GM23338 (cell line): ENCODE measurements at regions not wholly inside any gene's neighbourhood (a gene's known extent, or its start where the extent isn't known, plus 50 kb on each side); places are given as distances from the start of the nearest gene placed in this dataset.

Experiments used
- CREB1 ChIP-seq: fragments of 250-450 bp; sonication (Bioruptor Pico); IDR thresholded peaks from 2 replicates; pipeline ENCODE4 v1.5.0; 2020; ENCODE audit warnings: low read depth, mild to moderate bottlenecking, moderate library complexity
- EZH2 ChIP-seq: fragments of 200-600 bp; sonication (generic); IDR thresholded peaks from one replicate; pipeline ENCODE4 v1.8.0; 2017; ENCODE audit warnings: antibody characterized with exemption, mild to moderate bottlenecking, low read depth; ENCODE audit not compliant: unreplicated experiment
- EZH2phosphoT487 ChIP-seq: fragments of 200-600 bp; sonication (generic); IDR thresholded peaks from one replicate; pipeline ENCODE4 v1.8.1; 2018; ENCODE audit warnings: antibody characterized with exemption; ENCODE audit not compliant: unreplicated experiment
- JUNB ChIP-seq: IDR thresholded peaks from one replicate; pipeline ENCODE4 v1.6.1; 2016; ENCODE audit warnings: antibody characterized with exemption; ENCODE audit not compliant: unreplicated experiment
- POLR2AphosphoS5 ChIP-seq: IDR thresholded peaks from 2 replicates; pipeline ENCODE4 v1.6.1; 2016; ENCODE audit warnings: antibody characterized with exemption, low read depth
- TF ChIP-seq, protein P1 (sequence below), 2 experiments: fragments of 200-600 bp in 1 of 2; sonication (generic) in 1 of 2; conservative IDR thresholded peaks; 2 replicates each; pipeline versions ENCODE4 v1.5.1 to v1.6.1; 2016 to 2017; ENCODE audit warnings: antibody characterized with exemption in 2 of 2, low read depth in 2 of 2, mild to moderate bottlenecking in 2 of 2, moderate library complexity in 1 of 2
- TF ChIP-seq, protein P2 (sequence below): IDR thresholded peaks from one replicate; pipeline ENCODE4 v1.6.1; 2018; ENCODE audit warnings: antibody characterized with exemption; ENCODE audit not compliant: unreplicated experiment

DNA sequence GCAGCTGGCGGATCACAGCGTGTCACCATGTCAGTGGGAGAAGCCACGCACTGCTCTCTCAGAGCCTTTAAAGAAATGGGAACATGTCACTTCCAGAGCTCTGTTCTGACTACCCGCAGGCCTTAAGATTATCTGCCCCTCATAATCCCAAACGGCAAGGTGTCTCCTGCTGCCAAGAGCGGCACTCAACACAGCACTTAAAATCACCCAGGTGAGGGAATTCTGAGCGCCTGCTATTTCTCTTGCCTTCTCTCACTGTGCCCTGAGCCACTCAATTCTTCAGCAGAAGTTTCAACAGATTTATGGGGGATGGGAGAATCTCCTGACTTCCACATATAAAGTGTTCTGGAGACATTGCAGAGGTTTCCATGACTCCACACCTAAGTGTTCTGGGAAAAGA lies 137.9 kb downstream of the LMO4 start:
- TF ChIP-seq, protein P1, sequence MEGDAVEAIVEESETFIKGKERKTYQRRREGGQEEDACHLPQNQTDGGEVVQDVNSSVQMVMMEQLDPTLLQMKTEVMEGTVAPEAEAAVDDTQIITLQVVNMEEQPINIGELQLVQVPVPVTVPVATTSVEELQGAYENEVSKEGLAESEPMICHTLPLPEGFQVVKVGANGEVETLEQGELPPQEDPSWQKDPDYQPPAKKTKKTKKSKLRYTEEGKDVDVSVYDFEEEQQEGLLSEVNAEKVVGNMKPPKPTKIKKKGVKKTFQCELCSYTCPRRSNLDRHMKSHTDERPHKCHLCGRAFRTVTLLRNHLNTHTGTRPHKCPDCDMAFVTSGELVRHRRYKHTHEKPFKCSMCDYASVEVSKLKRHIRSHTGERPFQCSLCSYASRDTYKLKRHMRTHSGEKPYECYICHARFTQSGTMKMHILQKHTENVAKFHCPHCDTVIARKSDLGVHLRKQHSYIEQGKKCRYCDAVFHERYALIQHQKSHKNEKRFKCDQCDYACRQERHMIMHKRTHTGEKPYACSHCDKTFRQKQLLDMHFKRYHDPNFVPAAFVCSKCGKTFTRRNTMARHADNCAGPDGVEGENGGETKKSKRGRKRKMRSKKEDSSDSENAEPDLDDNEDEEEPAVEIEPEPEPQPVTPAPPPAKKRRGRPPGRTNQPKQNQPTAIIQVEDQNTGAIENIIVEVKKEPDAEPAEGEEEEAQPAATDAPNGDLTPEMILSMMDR (conservative IDR thresholded peaks at IDR 0.05; ENCODE audit: low read depth in 2 of 2): no peak
- TF ChIP-seq POLR2AphosphoS5 (no peak), EZH2 (no peak), JUNB (no peak), CREB1 (CRISPR knock-in tag) (no peak), EZH2phosphoT487 (no peak)
- TF ChIP-seq, protein P2, sequence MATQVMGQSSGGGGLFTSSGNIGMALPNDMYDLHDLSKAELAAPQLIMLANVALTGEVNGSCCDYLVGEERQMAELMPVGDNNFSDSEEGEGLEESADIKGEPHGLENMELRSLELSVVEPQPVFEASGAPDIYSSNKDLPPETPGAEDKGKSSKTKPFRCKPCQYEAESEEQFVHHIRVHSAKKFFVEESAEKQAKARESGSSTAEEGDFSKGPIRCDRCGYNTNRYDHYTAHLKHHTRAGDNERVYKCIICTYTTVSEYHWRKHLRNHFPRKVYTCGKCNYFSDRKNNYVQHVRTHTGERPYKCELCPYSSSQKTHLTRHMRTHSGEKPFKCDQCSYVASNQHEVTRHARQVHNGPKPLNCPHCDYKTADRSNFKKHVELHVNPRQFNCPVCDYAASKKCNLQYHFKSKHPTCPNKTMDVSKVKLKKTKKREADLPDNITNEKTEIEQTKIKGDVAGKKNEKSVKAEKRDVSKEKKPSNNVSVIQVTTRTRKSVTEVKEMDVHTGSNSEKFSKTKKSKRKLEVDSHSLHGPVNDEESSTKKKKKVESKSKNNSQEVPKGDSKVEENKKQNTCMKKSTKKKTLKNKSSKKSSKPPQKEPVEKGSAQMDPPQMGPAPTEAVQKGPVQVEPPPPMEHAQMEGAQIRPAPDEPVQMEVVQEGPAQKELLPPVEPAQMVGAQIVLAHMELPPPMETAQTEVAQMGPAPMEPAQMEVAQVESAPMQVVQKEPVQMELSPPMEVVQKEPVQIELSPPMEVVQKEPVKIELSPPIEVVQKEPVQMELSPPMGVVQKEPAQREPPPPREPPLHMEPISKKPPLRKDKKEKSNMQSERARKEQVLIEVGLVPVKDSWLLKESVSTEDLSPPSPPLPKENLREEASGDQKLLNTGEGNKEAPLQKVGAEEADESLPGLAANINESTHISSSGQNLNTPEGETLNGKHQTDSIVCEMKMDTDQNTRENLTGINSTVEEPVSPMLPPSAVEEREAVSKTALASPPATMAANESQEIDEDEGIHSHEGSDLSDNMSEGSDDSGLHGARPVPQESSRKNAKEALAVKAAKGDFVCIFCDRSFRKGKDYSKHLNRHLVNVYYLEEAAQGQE: no peak
